Lower leg skin (tissue), 3 donors: ENCODE measurements at regions not wholly inside any gene's neighbourhood (a gene's known extent, or its start where the extent isn't known, plus 50 kb on each side); places are given as distances from the start of the nearest gene placed in this dataset.

Experiments
- CTCF ChIP-seq, 3 donors: fragments of 450-650 bp; IDR thresholded peaks; one replicate each; pipeline ENCODE4 v1.5.1; 2016; ENCODE audit warnings: antibody characterized with exemption in 3 of 3, mild to moderate bottlenecking in 3 of 3, moderate library complexity in 2 of 3
- POLR2A ChIP-seq, 2 donors: fragments of 450-650 bp; IDR thresholded peaks; one replicate each; pipeline ENCODE4 v1.6.1; 2016 to 2017; ENCODE audit warnings: antibody characterized with exemption in 2 of 2, mild to moderate bottlenecking in 1 of 2, moderate library complexity in 1 of 2

GRCh38 chr18:75582940-75583339 lies 155.4 kb upstream of the SMIM21 start:
- TF ChIP-seq CTCF (IDR thresholded peaks at IDR 0.05) (no peak), POLR2A (IDR thresholded peaks at IDR 0.05) (no peak)
